Prostate gland (tissue), 2 donors: ENCODE measurements at regions not wholly inside any gene's neighbourhood (a gene's known extent, or its start where the extent isn't known, plus 50 kb on each side); places are given as distances from the start of the nearest gene placed in this dataset.

Experiments used
- POLR2A ChIP-seq: fragments of 450-650 bp; IDR thresholded peaks from one replicate; pipeline ENCODE4 v1.6.1; 2016; ENCODE audit warnings: antibody characterized with exemption, mild to moderate bottlenecking
- TF ChIP-seq, protein P1 (sequence below), 4 experiments: fragments of 200-600 bp in 2 of 4; fragments of 450-650 bp in 2 of 4; sonication (generic) in 2 of 4; IDR thresholded peaks; 1 replicate in 3 of 4; 2 replicates in 1 of 4; pipeline ENCODE4 v1.5.1; 2016 to 2019; ENCODE audit warnings: antibody characterized with exemption in 4 of 4, mild to moderate bottlenecking in 2 of 4, moderate library complexity in 2 of 4

DNA sequence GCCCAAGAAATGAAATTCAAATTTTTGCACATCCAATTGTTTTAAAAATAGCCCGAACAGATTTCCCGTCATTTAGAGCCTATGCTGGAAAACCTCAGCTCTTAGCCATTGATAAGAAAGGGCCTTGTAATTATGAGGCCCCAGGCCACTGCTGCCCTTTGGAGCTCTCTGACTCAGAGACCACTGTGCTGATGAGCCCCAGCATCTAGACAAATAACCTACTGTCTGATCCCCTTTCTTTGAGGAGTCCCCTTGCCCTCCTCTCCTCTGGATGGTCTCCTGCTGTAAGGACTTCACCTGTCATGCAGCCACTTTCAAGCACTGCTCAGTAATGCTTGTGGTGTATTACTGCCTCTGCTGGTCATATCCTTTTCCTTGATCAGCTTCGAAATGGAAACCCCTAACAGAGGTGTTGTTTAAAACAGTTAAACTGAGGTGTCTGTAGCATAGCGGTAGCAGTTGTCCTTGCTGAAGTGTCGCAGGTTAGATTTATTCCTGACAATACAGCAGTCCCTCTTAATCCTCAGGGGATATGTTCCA lies 159.9 kb upstream of the SRRM4 start:
- TF ChIP-seq, protein P1, sequence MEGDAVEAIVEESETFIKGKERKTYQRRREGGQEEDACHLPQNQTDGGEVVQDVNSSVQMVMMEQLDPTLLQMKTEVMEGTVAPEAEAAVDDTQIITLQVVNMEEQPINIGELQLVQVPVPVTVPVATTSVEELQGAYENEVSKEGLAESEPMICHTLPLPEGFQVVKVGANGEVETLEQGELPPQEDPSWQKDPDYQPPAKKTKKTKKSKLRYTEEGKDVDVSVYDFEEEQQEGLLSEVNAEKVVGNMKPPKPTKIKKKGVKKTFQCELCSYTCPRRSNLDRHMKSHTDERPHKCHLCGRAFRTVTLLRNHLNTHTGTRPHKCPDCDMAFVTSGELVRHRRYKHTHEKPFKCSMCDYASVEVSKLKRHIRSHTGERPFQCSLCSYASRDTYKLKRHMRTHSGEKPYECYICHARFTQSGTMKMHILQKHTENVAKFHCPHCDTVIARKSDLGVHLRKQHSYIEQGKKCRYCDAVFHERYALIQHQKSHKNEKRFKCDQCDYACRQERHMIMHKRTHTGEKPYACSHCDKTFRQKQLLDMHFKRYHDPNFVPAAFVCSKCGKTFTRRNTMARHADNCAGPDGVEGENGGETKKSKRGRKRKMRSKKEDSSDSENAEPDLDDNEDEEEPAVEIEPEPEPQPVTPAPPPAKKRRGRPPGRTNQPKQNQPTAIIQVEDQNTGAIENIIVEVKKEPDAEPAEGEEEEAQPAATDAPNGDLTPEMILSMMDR (IDR thresholded peaks at IDR 0.05): no peak
- no peak for TF ChIP-seq POLR2A
